ENCODE measurements at regions not wholly inside any gene's neighbourhood (a gene's known extent, or its start where the extent isn't known, plus 50 kb on each side); places are given as distances from the start of the nearest gene placed in this dataset.

GRCh38 chr1:96508233-96508632 lies 213.4 kb upstream of the PTBP2 start:
- no peaks in the 10 kb centered on the region for H3K27me3 ChIP-seq (ENCODE audit: control insufficient read depth, extremely low read depth, insufficient read depth, low read length)
- H3K36me3 ChIP-seq (ENCODE audit: control insufficient read depth in 2 of 2, extremely low read depth in 1 of 2, insufficient read depth in 2 of 2, low read length in 2 of 2), result no peaks in the 10 kb centered on the region
- H3K79me2 ChIP-seq (ENCODE audit: control insufficient read depth, insufficient read depth, low read length), result no peaks in the 10 kb centered on the region
- FAIRE-seq (no peak), DNase-seq (ENCODE audit: low read depth, low spot score) (no peak)
- H3K27ac ChIP-seq (ENCODE audit: control insufficient read depth, insufficient read depth, low read length), result no peak overlapping the region
- dilution Hi-C loops (cut with MboI; ENCODE audit: extremely low pct_ligation_motif_present, low sequenced_read_pairs), result no loop called here
- H2AFZ ChIP-seq (ENCODE audit: control insufficient read depth, low read length), result no peak overlapping the region
- no peak overlapping the region for H3K4me2 ChIP-seq (ENCODE audit: control insufficient read depth, extremely low read depth, insufficient read depth, low read depth, low read length)
- H3K4me3 ChIP-seq (ENCODE audit: control insufficient read depth in 2 of 3, extremely low read depth in 1 of 3, insufficient read depth in 2 of 3, low read depth in 1 of 3, low read length in 3 of 3), result no peak overlapping the region
- TF ChIP-seq EZH2 (IDR thresholded peaks at IDR 0.05; ENCODE audit: low read length), result no peak
- TF ChIP-seq CTCF (optimal IDR thresholded peaks at IDR 0.05 in 1 of 3, IDR thresholded peaks at IDR 0.05 in 1 of 3, conservative IDR thresholded peaks at IDR 0.05 in 1 of 3; ENCODE audit: extremely low read depth in 1 of 3, insufficient read depth in 2 of 3, low read length in 3 of 3), result no peak
- no peak overlapping the region for H3K9ac ChIP-seq (ENCODE audit: control insufficient read depth, extremely low read depth, insufficient read depth, low read length)
- H3K9me3 ChIP-seq (ENCODE audit: control insufficient read depth, low read depth, low read length), result no peaks in the 10 kb centered on the region
- no peaks in the 10 kb centered on the region for H3K9me1 ChIP-seq (ENCODE audit: control insufficient read depth, extremely low read depth, insufficient read depth, low read length)
- no peaks in the 10 kb centered on the region for H3K4me1 ChIP-seq (ENCODE audit: control insufficient read depth, extremely low read depth, insufficient read depth, low read length)
- no peaks in the 10 kb centered on the region for H4K20me1 ChIP-seq (ENCODE audit: control insufficient read depth, extremely low read depth, insufficient read depth, low read length)

- no peaks in the 10 kb centered on the region for H3K4me1 ChIP-seq (ENCODE audit: control insufficient read depth, extremely low read depth, insufficient read depth, low read length)
- H3K79me2 ChIP-seq (ENCODE audit: control insufficient read depth, insufficient read depth, low read length), result no peaks in the 10 kb centered on the region
- H3K4me3 ChIP-seq (ENCODE audit: control insufficient read depth in 2 of 3, extremely low read depth in 1 of 3, insufficient read depth in 2 of 3, low read depth in 1 of 3, low read length in 3 of 3), result no peak overlapping the region
- H4K20me1 ChIP-seq (ENCODE audit: control insufficient read depth, extremely low read depth, insufficient read depth, low read length), result no peaks in the 10 kb centered on the region
- no peak for DNase-seq (ENCODE audit: low read depth, low spot score)
- no peak overlapping the region for H3K27ac ChIP-seq (ENCODE audit: control insufficient read depth, insufficient read depth, low read length)
- H3K27me3 ChIP-seq (ENCODE audit: control insufficient read depth, extremely low read depth, insufficient read depth, low read length), result no peaks in the 10 kb centered on the region
- H3K9ac ChIP-seq (ENCODE audit: control insufficient read depth, extremely low read depth, insufficient read depth, low read length), result no peak overlapping the region
- FAIRE-seq, result no peak
- H3K36me3 ChIP-seq (ENCODE audit: control insufficient read depth in 2 of 2, extremely low read depth in 1 of 2, insufficient read depth in 2 of 2, low read length in 2 of 2), result no peaks in the 10 kb centered on the region
- dilution Hi-C loops (cut with MboI; ENCODE audit: extremely low pct_ligation_motif_present, low sequenced_read_pairs), result no loop called here
- H3K9me3 ChIP-seq (ENCODE audit: control insufficient read depth, low read depth, low read length), result no peaks in the 10 kb centered on the region
- no peak overlapping the region for H3K4me2 ChIP-seq (ENCODE audit: control insufficient read depth, extremely low read depth, insufficient read depth, low read depth, low read length)
- TF ChIP-seq EZH2 (IDR thresholded peaks at IDR 0.05; ENCODE audit: low read length) (no peak), CTCF (optimal IDR thresholded peaks at IDR 0.05 in 1 of 3, IDR thresholded peaks at IDR 0.05 in 1 of 3, conservative IDR thresholded peaks at IDR 0.05 in 1 of 3; ENCODE audit: extremely low read depth in 1 of 3, insufficient read depth in 2 of 3, low read length in 3 of 3) (no peak)
- H3K9me1 ChIP-seq (ENCODE audit: control insufficient read depth, extremely low read depth, insufficient read depth, low read length), result no peaks in the 10 kb centered on the region
- no peak overlapping the region for H2AFZ ChIP-seq (ENCODE audit: control insufficient read depth, low read length)
Measured at GRCh38 chr1:96509339-96509738, 212.2 kb upstream of the PTBP2 start.

Data from keratinocyte (primary cell).